ENCODE measurements at regions not wholly inside any gene's neighbourhood (a gene's known extent, or its start where the extent isn't known, plus 50 kb on each side); places are given as distances from the start of the nearest gene placed in this dataset.

DNA sequence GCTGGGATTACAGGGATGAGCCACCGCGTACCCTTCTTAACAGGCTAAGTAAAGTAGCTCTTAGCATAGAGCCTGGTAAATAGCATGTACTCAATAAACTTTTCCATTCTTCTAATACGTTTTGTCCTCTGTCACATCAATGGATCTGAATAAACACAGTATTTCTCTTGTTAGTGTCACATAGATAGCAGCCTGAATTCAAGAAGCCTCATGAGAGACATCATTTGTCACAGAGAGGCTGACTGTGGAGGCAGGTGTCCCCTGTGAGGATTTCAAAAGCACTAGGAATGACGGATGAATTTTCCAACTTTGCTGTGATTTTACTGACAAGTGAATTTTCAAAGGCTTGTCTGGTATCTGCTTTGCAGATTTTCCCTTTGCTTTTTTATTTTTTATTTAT, 82.6 kb upstream of the CDC14C start:
- H3K4ac ChIP-seq (ENCODE audit: low read depth, low read length): no peak overlapping the region
- DNase-seq: no peak
- TF ChIP-seq, protein P1, sequence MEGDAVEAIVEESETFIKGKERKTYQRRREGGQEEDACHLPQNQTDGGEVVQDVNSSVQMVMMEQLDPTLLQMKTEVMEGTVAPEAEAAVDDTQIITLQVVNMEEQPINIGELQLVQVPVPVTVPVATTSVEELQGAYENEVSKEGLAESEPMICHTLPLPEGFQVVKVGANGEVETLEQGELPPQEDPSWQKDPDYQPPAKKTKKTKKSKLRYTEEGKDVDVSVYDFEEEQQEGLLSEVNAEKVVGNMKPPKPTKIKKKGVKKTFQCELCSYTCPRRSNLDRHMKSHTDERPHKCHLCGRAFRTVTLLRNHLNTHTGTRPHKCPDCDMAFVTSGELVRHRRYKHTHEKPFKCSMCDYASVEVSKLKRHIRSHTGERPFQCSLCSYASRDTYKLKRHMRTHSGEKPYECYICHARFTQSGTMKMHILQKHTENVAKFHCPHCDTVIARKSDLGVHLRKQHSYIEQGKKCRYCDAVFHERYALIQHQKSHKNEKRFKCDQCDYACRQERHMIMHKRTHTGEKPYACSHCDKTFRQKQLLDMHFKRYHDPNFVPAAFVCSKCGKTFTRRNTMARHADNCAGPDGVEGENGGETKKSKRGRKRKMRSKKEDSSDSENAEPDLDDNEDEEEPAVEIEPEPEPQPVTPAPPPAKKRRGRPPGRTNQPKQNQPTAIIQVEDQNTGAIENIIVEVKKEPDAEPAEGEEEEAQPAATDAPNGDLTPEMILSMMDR (conservative IDR thresholded peaks at IDR 0.05): no peak
- H3K56ac ChIP-seq (ENCODE audit: insufficient read length, low read depth, low read length): no peak overlapping the region
- H2BK120ac ChIP-seq (ENCODE audit: low read depth, low read length, poor library complexity, severe bottlenecking): no peak overlapping the region
- no peak overlapping the region for H2BK20ac ChIP-seq (ENCODE audit: low read depth, low read length, poor library complexity, severe bottlenecking)
- H3K27ac ChIP-seq (ENCODE audit: insufficient read length, low read depth, low read length): no peak overlapping the region
- no peaks in the 10 kb centered on the region for H4K20me1 ChIP-seq (ENCODE audit: control insufficient read depth, insufficient read depth, insufficient read length)
- Mint-ChIP-seq H3K27me3 (ENCODE audit: low read depth) (no peaks in the 10 kb centered on the region), H3K4me1 (no peaks in the 10 kb centered on the region), H3K36me3 (ENCODE audit: insufficient read depth in 1 of 3, low read depth in 3 of 3) (peaks cover 4 to 12% (median 7%) of the 10 kb centered on the region in 3 experiments), H3K9me3 (peaks cover 9 to 12% of the 10 kb centered on the region in 2 experiments), H3K4me3 (no peak overlapping the region), H3K27ac (no peak overlapping the region)
- H3T11ph ChIP-seq (ENCODE audit: low read length): no peak overlapping the region
- H3K79me2 ChIP-seq (ENCODE audit: insufficient read depth, low read length): no peaks in the 10 kb centered on the region
- no CpG with 5 or more reads among the region's 4 CpGs for WGBS (ENCODE audit: extremely low coverage, insufficient read length, low lambda C conversion rate)
- no peaks in the 10 kb centered on the region for H3K79me1 ChIP-seq (ENCODE audit: insufficient read depth, low read depth, low read length, poor library complexity, severe bottlenecking)
- H3K14ac ChIP-seq (ENCODE audit: insufficient read depth, low read length): no peak overlapping the region
- no peak overlapping the region for H3K4me2 ChIP-seq (ENCODE audit: insufficient read depth, insufficient read length, low read length)
- H4K8ac ChIP-seq (replicated peaks; ENCODE audit: insufficient read length, low read depth, low read length): no peak overlapping the region
- H2AK5ac ChIP-seq (ENCODE audit: insufficient read length, low read length): no peak overlapping the region
- H2AFZ ChIP-seq (ENCODE audit: low read length): no peak overlapping the region
- no peaks in the 10 kb centered on the region for H3K9me3 ChIP-seq (ENCODE audit: control insufficient read depth, low read depth, low read length)
- H3K9ac ChIP-seq (ENCODE audit: extremely low read depth, insufficient read length, low read length): no peak overlapping the region
- H3K23ac ChIP-seq (ENCODE audit: insufficient read length, low read depth, low read length): no peak overlapping the region
- no peaks in the 10 kb centered on the region for H3K27me3 ChIP-seq (ENCODE audit: insufficient read depth, low read length)
- H4K5ac ChIP-seq (ENCODE audit: insufficient read length, low read depth, low read length): no peak overlapping the region
- H2BK12ac ChIP-seq (ENCODE audit: insufficient read length, low read depth, low read length): no peak overlapping the region
- no peaks in the 10 kb centered on the region for H3K4me1 ChIP-seq (ENCODE audit: insufficient read depth, low read length)
- H3K18ac ChIP-seq (ENCODE audit: insufficient read length, low read depth, low read length): no peak overlapping the region
- no peak overlapping the region for H4K91ac ChIP-seq (ENCODE audit: insufficient read length, low read depth, low read length)
- H2BK15ac ChIP-seq (ENCODE audit: low read depth, low read length): no peak overlapping the region
- no peaks in the 10 kb centered on the region for H3K23me2 ChIP-seq (ENCODE audit: insufficient read length, low read depth, low read length, poor library complexity, severe bottlenecking)
- no peak overlapping the region for H2BK5ac ChIP-seq (ENCODE audit: insufficient read length, low read length)

Measured in H9 (cell line).